ENCODE measurements at regions not wholly inside any gene's neighbourhood (a gene's known extent, or its start where the extent isn't known, plus 50 kb on each side); places are given as distances from the start of the nearest gene placed in this dataset.

DNA sequence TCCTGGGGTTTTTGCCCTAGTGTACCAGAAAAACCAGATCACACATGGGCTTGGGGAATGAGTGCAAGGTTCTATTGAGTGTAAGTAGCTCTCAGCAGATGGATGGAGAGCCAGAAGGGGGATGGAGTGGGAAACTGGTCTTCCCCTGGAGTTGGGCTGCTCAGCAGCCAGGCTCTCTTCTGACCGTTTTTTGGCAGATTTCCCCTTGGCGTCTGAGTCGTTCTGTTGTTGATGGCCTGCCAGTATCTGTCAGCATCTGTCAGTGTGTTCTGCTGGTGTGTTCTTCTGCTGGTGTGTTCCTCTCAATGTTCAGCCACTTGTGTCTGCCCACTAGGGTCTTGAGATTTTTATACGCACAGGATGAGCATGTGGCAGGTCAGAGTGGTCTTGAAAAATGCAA is 633.9 kb upstream of the CPEB2 start:
- Histone ChIP-seq H3K9me3 (ENCODE audit: control insufficient read depth, low read depth, low read length) (no peaks in the 10 kb centered on the region), H3K4me1 (ENCODE audit: control insufficient read depth, extremely low read depth, insufficient read depth, low read length) (no peaks in the 10 kb centered on the region), H3K9me1 (ENCODE audit: control insufficient read depth, extremely low read depth, insufficient read depth, low read length) (no peaks in the 10 kb centered on the region), H3K9ac (ENCODE audit: control insufficient read depth, extremely low read depth, insufficient read depth, low read length) (no peak overlapping the region), H3K4me2 (ENCODE audit: control insufficient read depth, extremely low read depth, insufficient read depth, low read depth, low read length) (no peak overlapping the region), H3K27ac (ENCODE audit: control insufficient read depth, insufficient read depth, low read length) (no peak overlapping the region), H2AFZ (ENCODE audit: control insufficient read depth, low read length) (no peak overlapping the region), H3K79me2 (ENCODE audit: control insufficient read depth, insufficient read depth, low read length) (no peaks in the 10 kb centered on the region), H3K4me3 (ENCODE audit: control insufficient read depth in 2 of 3, extremely low read depth in 1 of 3, insufficient read depth in 2 of 3, low read depth in 1 of 3, low read length in 3 of 3) (no peak overlapping the region), H3K27me3 (ENCODE audit: control insufficient read depth, extremely low read depth, insufficient read depth, low read length) (no peaks in the 10 kb centered on the region), H4K20me1 (ENCODE audit: control insufficient read depth, extremely low read depth, insufficient read depth, low read length) (no peaks in the 10 kb centered on the region), H3K36me3 (ENCODE audit: control insufficient read depth in 2 of 2, extremely low read depth in 1 of 2, insufficient read depth in 2 of 2, low read length in 2 of 2) (no peaks in the 10 kb centered on the region)
- TF ChIP-seq, protein P1, sequence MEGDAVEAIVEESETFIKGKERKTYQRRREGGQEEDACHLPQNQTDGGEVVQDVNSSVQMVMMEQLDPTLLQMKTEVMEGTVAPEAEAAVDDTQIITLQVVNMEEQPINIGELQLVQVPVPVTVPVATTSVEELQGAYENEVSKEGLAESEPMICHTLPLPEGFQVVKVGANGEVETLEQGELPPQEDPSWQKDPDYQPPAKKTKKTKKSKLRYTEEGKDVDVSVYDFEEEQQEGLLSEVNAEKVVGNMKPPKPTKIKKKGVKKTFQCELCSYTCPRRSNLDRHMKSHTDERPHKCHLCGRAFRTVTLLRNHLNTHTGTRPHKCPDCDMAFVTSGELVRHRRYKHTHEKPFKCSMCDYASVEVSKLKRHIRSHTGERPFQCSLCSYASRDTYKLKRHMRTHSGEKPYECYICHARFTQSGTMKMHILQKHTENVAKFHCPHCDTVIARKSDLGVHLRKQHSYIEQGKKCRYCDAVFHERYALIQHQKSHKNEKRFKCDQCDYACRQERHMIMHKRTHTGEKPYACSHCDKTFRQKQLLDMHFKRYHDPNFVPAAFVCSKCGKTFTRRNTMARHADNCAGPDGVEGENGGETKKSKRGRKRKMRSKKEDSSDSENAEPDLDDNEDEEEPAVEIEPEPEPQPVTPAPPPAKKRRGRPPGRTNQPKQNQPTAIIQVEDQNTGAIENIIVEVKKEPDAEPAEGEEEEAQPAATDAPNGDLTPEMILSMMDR (optimal IDR thresholded peaks at IDR 0.05 in 1 of 3, IDR thresholded peaks at IDR 0.05 in 1 of 3, conservative IDR thresholded peaks at IDR 0.05 in 1 of 3; ENCODE audit: extremely low read depth in 1 of 3, insufficient read depth in 2 of 3, low read length in 3 of 3) = no peak
- no peak for TF ChIP-seq EZH2 (IDR thresholded peaks at IDR 0.05; ENCODE audit: low read length)
- FAIRE-seq = no peak
- dilution Hi-C loops (cut with MboI; ENCODE audit: extremely low pct_ligation_motif_present, low sequenced_read_pairs) = no loop called here
- no peak for DNase-seq (ENCODE audit: low read depth, low spot score)

GRCh38 chr4:14371131-14371530 is 631.1 kb upstream of the CPEB2 start:
- Histone ChIP-seq H2AFZ (ENCODE audit: control insufficient read depth, low read length) (no peak overlapping the region), H3K27ac (ENCODE audit: control insufficient read depth, insufficient read depth, low read length) (no peak overlapping the region), H3K4me1 (ENCODE audit: control insufficient read depth, extremely low read depth, insufficient read depth, low read length) (no peaks in the 10 kb centered on the region), H3K9ac (ENCODE audit: control insufficient read depth, extremely low read depth, insufficient read depth, low read length) (no peak overlapping the region), H4K20me1 (ENCODE audit: control insufficient read depth, extremely low read depth, insufficient read depth, low read length) (no peaks in the 10 kb centered on the region), H3K9me1 (ENCODE audit: control insufficient read depth, extremely low read depth, insufficient read depth, low read length) (no peaks in the 10 kb centered on the region), H3K4me3 (ENCODE audit: control insufficient read depth in 2 of 3, extremely low read depth in 1 of 3, insufficient read depth in 2 of 3, low read depth in 1 of 3, low read length in 3 of 3) (no peak overlapping the region), H3K27me3 (ENCODE audit: control insufficient read depth, extremely low read depth, insufficient read depth, low read length) (no peaks in the 10 kb centered on the region), H3K4me2 (ENCODE audit: control insufficient read depth, extremely low read depth, insufficient read depth, low read depth, low read length) (no peak overlapping the region), H3K9me3 (ENCODE audit: control insufficient read depth, low read depth, low read length) (no peaks in the 10 kb centered on the region), H3K36me3 (ENCODE audit: control insufficient read depth in 2 of 2, extremely low read depth in 1 of 2, insufficient read depth in 2 of 2, low read length in 2 of 2) (no peaks in the 10 kb centered on the region), H3K79me2 (ENCODE audit: control insufficient read depth, insufficient read depth, low read length) (no peaks in the 10 kb centered on the region)
- DNase-seq (ENCODE audit: low read depth, low spot score) (no peak), FAIRE-seq (no peak)
- dilution Hi-C loops (cut with MboI; ENCODE audit: extremely low pct_ligation_motif_present, low sequenced_read_pairs) = no loop called here
- TF ChIP-seq, protein P1 (optimal IDR thresholded peaks at IDR 0.05 in 1 of 3, IDR thresholded peaks at IDR 0.05 in 1 of 3, conservative IDR thresholded peaks at IDR 0.05 in 1 of 3; ENCODE audit: extremely low read depth in 1 of 3, insufficient read depth in 2 of 3, low read length in 3 of 3) = no peak
- no peak for TF ChIP-seq EZH2 (IDR thresholded peaks at IDR 0.05; ENCODE audit: low read length)
